Right atrium auricular region (tissue), 2 donors: ENCODE measurements at regions not wholly inside any gene's neighbourhood (a gene's known extent, or its start where the extent isn't known, plus 50 kb on each side); places are given as distances from the start of the nearest gene placed in this dataset.

ENCODE experiments used
- DNase-seq: peaks from one replicate; pipeline ENCODE4 v3.0.0-alpha.2; 2019; ENCODE audit warnings: low spot score
- H3K27ac ChIP-seq, 2 donors: fragments of 200-600 bp; sonication (generic); 1 replicate in 1 of 2; 2 replicates in 1 of 2; pipeline ENCODE4 v1.5.1; 2016 to 2019
- H3K27me3 ChIP-seq, 2 donors: fragments of 200-600 bp; sonication (generic); one replicate each; pipeline versions ENCODE4 v1.5.1 to v1.6.0; 2017 to 2019
- H3K36me3 ChIP-seq: fragments of 200-600 bp; sonication (generic); one replicate; pipeline ENCODE4 v1.5.1; 2016
- H3K4me1 ChIP-seq, 2 donors: fragments of 200-600 bp; sonication (generic); one replicate each; pipeline versions ENCODE4 v1.5.1 to v1.6.0; 2017 to 2019
- H3K4me3 ChIP-seq, 2 donors: fragments of 200-600 bp; sonication (generic); 1 replicate in 1 of 2; 2 replicates in 1 of 2; pipeline ENCODE4 v1.5.1; 2017 to 2019; ENCODE audit warnings: mild to moderate bottlenecking in 1 of 2, moderate library complexity in 1 of 2
- H3K9me3 ChIP-seq, 2 donors: fragments of 200-600 bp; sonication (generic); one replicate each; pipeline ENCODE4 v1.5.1; 2019
- CTCF ChIP-seq, 2 donors: fragments of 200-600 bp; sonication (generic); IDR thresholded peaks; one replicate each; pipeline ENCODE4 v1.5.1; 2019; ENCODE audit warnings: antibody characterized with exemption in 2 of 2

- no peak overlapping the region for H3K27ac ChIP-seq
- no peak for TF ChIP-seq CTCF (IDR thresholded peaks at IDR 0.05)
- peaks cover 0 to 17% of the 10 kb centered on the region in 2 donors for H3K9me3 ChIP-seq
- no peaks in the 10 kb centered on the region for H3K4me1 ChIP-seq
- no peak for DNase-seq
- no peaks in the 10 kb centered on the region for H3K36me3 ChIP-seq
- no peaks in the 10 kb centered on the region for H3K27me3 ChIP-seq
- no peak overlapping the region for H3K4me3 ChIP-seq
Observed at GRCh38 chr2:22530131-22530530, 854.8 kb upstream of the KLHL29 start.

GRCh38 chr2:22536133-22536532 lies 848.8 kb upstream of the KLHL29 start:
- no peaks in the 10 kb centered on the region for H3K4me1 ChIP-seq
- H3K27ac ChIP-seq = no peak overlapping the region
- no peak for TF ChIP-seq CTCF (IDR thresholded peaks at IDR 0.05)
- no peaks in the 10 kb centered on the region for H3K36me3 ChIP-seq
- H3K9me3 ChIP-seq = no peaks in the 10 kb centered on the region
- DNase-seq = no peak
- no peaks in the 10 kb centered on the region for H3K27me3 ChIP-seq
- no peak overlapping the region for H3K4me3 ChIP-seq

GRCh38 chr2:22554453-22554852 lies 830.5 kb upstream of the KLHL29 start:
- H3K4me3 ChIP-seq = no peak overlapping the region
- no peaks in the 10 kb centered on the region for H3K9me3 ChIP-seq
- no peak overlapping the region for H3K27ac ChIP-seq
- no peaks in the 10 kb centered on the region for H3K27me3 ChIP-seq
- TF ChIP-seq CTCF (IDR thresholded peaks at IDR 0.05) = no peak
- H3K36me3 ChIP-seq = no peaks in the 10 kb centered on the region
- no peak for DNase-seq
- H3K4me1 ChIP-seq = no peaks in the 10 kb centered on the region

GRCh38 chr2:22557406-22557805 lies 827.6 kb upstream of the KLHL29 start:
- no peak for DNase-seq
- TF ChIP-seq CTCF (IDR thresholded peaks at IDR 0.05) = no peak
- H3K27ac ChIP-seq = no peak overlapping the region
- no peaks in the 10 kb centered on the region for H3K36me3 ChIP-seq
- H3K27me3 ChIP-seq = no peaks in the 10 kb centered on the region
- no peaks in the 10 kb centered on the region for H3K9me3 ChIP-seq
- H3K4me3 ChIP-seq = no peak overlapping the region
- H3K4me1 ChIP-seq = no peaks in the 10 kb centered on the region

GRCh38 chr2:22560021-22560420 lies 825.0 kb upstream of the KLHL29 start:
- Histone ChIP-seq H3K36me3 (no peaks in the 10 kb centered on the region), H3K9me3 (no peaks in the 10 kb centered on the region), H3K4me1 (no peaks in the 10 kb centered on the region), H3K27ac (no peak overlapping the region), H3K27me3 (no peaks in the 10 kb centered on the region), H3K4me3 (no peak overlapping the region)
- no peak for DNase-seq
- TF ChIP-seq CTCF (IDR thresholded peaks at IDR 0.05) = no peak

- Histone ChIP-seq H3K4me1 (no peaks in the 10 kb centered on the region), H3K27me3 (no peaks in the 10 kb centered on the region), H3K9me3 (peaks cover 0 to 10% of the 10 kb centered on the region in 2 donors), H3K36me3 (no peaks in the 10 kb centered on the region), H3K27ac (no peak overlapping the region), H3K4me3 (no peak overlapping the region)
- TF ChIP-seq CTCF (IDR thresholded peaks at IDR 0.05) = no peak
- no peak for DNase-seq
Observed at GRCh38 chr2:22579341-22579740, 805.6 kb upstream of the KLHL29 start.
